Daoy (cell line): ENCODE measurements at regions not wholly inside any gene's neighbourhood (a gene's known extent, or its start where the extent isn't known, plus 50 kb on each side); places are given as distances from the start of the nearest gene placed in this dataset.
"Not testable (repeated sequence)": the region's sequence is repeated elsewhere in the genome, so short reads cannot be mapped to it uniquely, and the experiment has no call there.

Experiments
- DNase-seq: peaks from one replicate; pipeline ENCODE4 v3.0.0-alpha.2; 2015; ENCODE audit warnings: low read depth

DNA sequence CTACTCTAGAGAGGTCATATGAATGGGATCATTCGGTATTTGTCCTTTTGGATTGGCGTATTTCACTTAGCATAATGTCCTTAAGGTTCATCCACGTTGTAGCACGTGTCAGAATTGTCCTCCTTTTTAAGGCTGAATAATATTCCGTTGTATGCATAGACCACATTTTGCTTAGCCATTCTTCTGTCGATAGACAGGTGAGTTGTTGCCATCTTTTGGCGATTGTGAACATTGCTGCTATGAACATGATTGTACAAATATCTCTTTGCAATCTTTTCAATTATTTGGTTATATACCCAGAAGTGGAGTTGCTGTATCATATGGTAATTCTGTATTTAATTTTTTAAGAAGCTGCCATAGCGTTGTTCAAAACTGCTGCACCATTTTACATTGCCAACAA, 52.4 kb upstream of the GOLGA8J start:
- DNase-seq: no peak

DNA sequence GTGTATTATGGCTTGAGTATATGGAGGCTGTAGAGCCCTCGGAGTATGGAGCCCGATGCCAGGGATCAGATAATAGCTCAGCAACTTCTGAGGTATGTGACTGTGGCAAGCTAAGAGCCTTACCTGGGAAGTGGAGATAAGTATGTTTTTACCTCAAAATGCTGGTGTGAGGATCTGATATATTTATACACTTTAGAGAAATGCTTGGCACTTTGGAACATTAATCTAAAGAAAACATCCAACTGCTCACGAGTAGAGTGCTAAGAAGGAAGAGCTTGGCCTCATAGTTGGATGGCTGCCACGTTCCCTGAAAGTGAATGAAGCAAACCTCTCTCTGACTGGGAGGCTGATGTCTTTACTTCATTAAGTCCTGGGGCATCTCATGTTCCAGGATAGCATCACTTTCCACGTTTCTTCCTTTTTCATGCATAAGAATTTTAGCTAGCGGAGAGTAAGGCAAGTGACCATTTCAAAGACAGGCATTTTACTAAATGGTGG, 58.9 kb upstream of the GOLGA8J start:
- peak; percentile 25 for DNase-seq

DNA sequence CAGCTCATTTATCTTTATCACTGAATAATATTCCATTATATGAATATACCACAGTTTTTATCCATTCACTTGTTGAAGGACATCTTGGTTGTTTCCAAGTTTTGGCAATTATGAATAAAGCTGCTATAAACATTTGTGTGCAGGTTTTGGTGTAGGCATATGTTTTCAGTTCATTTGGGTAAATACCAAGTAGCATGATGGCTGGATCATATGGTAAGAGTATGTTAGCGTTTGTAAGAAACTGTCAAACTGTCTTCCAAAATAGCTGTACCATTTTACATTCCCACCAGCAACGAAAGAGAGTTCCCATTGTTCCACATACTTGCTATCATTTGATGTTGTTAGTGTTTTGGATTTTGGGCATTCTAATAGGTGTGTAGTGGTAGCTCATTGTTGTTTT, 72.0 kb upstream of the GOLGA8J start:
- no peak for DNase-seq

DNA sequence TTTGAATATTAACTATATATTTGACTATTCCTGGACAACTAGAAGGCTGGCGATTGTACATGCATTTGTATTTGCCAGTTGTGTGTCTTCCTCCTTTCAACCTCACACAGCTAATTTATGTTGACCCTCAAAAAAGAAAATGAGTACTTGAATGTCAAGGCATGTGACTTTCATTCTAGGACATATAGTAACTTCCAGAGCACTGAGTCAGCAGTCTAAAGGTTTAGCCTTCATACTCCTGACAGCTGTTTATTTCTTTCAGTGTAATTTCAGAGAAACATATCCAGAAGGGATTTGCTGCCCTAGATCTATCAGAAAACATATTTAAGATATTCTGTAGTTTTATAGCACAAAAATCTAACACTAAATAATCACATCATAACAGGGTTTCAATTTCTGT, 74.6 kb upstream of the GOLGA8J start:
- DNase-seq: no peak

DNA sequence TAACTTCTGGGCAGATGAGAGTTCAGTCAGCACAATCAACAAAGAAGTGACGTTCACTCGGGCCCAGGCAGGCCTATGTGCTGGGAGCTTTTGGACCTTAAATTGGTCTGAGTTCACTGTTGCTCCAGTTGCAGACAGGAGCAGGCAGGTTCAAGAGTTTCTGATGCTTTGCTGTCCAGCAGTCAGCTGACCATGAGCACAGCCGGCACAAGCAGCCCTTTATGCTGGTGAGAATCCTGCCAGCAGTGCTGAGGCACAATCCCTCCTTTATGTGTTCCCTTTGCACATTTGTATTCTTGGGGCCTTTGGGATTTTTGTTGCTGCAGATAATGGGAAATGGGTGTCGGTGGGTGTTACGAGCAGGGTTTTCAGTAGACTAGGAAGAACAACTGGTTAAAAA, 81.2 kb upstream of the GOLGA8J start:
- DNase-seq: no peak

DNA sequence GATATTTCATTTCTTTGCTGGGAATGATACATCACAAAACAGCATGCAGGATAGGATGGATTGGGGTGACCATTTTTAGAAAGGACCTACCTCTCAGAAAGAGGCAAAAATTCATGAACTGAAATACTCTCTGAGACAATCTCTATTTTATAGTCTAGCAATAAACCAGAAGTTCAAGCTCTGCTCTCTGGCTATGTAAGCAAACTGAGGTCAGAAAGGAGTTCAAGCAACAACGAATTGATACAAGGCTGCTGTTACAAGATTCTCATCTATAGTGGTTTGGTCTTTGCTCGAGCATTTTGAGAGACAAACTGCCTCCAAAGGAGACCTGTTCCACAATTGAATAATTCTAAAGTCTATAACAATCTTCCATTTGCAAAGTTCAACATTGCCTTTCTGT, 84.7 kb upstream of the GOLGA8J start:
- DNase-seq: no peak

DNA sequence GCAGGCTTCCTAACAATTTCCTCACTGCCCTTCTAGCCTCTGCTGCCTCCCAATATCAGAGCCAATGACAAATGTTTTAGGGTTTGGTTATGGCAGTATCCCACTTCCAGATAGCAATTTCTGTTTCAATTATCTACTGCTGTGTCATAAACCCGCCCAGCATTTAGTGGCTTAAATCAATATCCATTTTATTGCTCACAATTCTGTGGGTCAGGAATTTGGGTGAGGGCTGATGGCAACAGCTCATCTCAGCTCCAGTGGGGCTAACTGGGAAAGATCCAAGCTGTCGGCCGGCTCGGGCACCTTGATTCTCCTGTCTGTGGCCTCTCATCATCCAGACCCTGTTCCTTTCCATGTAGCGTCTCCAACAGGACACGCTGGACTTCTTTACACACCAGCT, 85.3 kb upstream of the GOLGA8J start:
- DNase-seq: no peak

DNA sequence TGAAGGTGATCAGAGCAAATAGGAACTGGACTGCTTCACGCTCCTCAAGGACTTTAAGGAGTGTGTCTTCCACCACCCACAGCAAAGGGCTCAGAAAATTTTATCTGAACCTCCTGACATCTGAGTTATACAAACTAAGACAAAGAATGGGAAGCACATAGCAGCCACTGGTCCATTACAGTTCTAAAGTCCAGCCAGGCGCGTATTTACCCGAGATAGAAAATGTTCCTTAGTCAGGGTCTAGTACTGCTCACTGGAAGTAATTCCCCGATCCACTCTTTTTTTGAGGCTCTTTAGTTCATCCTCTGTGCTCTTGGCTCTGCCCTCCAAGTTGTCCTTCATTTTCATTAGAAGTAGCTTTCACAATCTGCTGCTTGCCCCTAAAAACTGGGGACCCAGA, 88.5 kb upstream of the GOLGA8J start:
- no peak for DNase-seq

DNA sequence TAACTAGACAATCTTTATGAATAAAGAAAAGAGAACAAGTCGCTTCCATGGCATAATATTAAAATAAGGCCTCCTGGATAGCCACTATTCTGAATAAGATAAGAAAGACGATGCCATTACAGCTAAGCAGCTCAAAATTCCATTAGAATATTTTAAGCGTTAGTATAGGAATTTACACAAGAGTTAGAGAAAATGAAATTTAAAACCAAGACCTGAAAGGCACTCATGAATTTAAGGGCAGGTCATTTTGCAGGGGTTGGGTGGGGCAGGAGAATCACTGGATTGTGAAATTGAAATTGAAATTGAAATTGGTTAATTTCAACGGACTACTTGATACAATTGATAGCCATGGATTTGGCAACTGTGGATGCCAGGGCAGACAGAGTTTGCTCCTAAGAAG, 91.8 kb upstream of the GOLGA8J start:
- no peak for DNase-seq

DNA sequence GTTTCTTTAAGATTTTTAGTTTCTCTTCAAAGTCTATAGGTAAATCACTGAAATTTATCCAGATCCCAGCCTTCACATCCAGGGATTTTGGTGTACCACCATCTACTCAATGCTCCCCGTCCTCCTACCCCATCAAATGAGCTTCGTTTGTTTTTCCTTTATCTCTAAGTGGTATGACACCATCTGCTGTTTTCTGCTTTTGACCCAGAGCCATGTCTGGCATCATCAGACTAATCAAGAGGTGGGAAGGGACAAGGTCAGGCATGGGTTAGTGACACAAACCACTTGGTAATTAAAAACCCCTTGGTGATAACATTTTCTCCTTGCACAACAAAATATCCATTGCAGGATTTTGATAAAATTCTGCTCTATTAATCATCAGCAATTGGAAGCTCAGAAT, 92.7 kb upstream of the GOLGA8J start:
- DNase-seq: no peak

DNA sequence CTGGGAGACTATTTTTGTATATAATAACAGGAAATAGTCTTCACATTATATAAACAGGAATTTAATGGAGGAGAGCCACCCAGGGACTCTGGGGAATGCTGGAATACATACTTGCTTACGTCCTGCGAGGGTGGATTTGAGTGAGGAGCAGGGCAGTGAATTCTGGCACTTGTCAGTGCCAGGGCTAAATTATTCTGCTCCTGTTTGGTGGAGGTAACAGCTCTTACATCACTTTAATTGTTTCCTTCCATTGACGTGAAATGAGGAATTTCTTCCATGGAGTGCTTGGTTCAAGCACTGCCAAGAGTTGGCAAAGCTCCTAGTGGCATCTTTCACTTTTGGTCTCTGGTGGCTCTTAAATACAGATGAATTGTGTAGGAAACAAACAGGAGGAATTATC, 94.1 kb upstream of the GOLGA8J start:
- DNase-seq: no peak

DNA sequence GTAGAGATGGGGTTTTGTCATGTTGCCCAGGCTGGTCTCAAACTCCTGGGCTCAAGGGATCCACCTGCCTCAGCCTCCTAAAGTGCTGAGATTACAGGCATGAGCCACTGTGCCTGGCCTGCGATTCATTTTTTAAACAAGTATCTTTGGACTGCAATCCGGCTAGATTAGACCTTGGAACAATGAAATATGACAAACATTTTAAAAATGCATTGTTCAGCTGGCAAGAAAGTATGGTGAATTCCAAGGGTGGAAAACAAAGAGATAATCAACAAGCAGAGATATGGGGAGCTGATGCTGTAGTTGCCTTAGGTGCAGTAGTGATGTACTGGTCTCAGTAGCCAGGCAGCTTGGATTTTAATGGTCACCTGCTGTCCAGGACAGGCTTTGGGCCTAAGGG, 95.8 kb upstream of the GOLGA8J start:
- no peak for DNase-seq

DNA sequence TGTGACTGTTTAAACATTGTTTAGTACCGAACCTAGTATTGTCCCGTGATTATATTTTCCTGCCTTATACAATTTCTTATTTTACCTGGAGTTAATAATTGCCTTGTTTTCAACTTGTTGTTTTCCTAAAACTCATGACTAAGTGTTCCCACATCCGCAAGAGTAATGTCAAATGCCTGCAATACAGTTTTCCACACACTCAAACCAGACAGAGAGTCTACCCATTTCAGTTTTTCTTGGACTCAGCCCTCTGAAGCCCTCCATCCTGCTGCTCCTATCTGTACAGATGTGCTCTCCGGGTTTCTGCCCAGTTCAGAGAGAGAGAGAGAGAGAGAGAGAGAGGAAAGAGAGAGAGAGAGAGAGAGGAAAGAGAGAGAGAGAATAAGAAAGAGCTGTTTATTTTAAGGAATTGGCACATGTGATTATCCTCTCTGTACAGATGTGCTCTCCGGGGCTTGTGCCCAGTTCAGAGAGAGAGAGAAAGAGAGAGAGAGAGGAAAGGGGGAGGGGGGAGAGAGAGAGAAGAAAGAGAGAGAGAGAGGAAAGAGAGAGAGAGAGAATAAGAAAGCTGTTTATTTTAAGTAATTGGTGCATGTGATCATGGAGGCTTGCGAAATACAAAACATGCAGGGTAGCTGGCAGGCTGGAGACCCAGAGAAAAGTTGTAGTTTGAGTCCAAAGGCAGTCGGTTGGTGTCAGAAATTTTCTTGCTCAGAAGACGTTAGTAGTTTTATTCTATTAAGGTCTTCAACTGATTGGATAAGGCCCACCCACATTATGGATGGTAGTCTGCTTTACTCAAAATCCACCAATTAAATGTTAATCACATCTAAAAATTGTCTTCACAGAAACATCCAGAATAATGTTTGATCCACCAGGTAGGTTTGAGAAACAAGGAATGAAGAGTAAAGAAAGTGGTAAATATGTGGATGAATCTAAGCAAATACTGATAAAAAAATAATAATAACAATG, 104.1 kb upstream of the GOLGA8J start:
- no peak for DNase-seq

DNA sequence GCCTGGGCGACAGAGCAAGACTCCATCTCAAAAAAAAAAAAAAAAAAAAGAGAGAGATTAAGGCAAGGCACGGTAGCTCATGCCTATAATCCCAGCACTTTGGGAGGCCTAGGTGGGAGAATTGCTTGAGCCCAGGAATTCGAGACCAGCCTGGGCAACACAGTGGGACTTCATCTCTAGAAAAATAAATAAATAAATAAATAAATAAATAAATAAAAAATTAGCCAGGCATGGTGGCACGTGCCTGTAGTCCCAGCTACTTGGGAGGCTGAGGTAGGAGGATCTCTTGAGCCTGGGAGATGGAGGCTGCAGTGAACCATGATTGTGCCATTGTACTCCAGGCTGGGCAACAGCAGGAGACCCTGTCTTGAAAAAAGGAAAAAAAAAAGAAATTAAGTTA, 108.7 kb upstream of the GOLGA8J start:
- DNase-seq: not testable (repeated sequence)

DNA sequence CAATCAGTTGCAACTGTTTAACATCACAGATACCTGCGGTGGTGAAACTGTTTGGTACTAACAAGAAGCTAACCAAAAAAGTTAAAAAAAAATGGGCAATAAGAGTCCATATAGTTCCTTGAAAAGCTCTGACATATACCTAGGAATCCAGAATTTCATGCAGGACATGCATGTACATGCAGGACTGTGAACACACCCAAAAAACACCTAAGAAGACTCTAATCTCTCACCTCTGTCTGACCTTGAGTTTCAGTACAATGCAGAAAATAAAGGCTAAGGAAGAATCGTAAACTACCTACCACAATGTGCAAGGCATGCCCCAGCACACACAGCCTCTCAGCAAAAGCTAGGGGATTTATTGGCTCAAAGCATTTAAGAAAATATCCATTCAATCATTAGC, 110.7 kb upstream of the GOLGA8J start:
- DNase-seq: no peak

DNA sequence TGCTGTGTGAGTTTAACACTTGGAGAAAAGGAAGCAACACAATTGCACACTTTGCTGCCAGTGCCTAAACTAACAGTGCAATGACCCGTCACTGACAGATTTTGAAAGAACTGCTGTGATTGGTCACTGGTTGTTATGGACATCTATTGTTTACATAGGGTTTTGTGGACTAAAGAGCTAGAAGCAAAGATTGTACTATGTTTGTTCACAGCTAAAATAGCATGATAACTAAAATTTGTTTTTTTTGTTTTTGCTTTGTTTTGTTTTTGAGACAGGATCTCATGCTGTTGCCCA, 112.4 kb upstream of the GOLGA8J start:
- no peak for DNase-seq

DNA sequence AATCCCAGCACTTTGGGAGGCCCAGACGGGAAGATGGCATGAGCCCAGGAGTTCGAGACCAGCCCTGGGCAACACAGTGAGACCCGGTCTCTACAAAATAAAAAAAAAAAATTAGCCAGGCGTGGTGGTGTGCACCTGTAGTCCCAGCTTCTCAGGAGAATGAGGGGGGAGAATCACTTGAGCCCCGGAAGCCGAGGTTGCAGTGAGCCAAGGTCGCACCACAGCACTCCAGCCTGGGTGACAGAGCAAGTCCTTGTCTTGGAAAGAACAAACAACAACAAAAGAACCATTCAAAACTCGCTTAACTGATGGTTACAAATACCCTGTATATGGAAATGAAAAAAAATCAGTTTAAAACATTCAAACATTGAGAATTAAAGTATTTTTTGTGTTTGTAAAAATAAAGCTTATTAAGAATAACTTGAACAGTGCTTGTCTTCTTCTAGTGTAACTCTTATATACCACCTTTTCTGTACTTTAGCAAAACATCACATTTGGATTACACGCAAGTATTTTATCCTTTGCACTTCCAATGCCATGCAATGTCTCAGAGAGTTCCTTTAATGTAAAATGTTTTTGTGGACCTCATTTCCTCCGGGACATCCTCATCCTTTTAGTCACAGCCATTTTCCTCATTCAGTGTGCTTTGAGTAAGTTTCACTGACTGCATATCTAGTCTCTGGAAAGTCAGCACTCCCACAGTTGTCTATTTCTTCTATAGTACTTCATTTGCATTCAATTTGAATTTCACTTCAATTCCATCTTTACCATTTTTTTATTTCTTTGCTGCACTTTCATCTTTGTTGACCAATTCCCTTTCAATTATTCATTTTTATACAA, 113.0 kb upstream of the GOLGA8J start:
- DNase-seq: no peak

DNA sequence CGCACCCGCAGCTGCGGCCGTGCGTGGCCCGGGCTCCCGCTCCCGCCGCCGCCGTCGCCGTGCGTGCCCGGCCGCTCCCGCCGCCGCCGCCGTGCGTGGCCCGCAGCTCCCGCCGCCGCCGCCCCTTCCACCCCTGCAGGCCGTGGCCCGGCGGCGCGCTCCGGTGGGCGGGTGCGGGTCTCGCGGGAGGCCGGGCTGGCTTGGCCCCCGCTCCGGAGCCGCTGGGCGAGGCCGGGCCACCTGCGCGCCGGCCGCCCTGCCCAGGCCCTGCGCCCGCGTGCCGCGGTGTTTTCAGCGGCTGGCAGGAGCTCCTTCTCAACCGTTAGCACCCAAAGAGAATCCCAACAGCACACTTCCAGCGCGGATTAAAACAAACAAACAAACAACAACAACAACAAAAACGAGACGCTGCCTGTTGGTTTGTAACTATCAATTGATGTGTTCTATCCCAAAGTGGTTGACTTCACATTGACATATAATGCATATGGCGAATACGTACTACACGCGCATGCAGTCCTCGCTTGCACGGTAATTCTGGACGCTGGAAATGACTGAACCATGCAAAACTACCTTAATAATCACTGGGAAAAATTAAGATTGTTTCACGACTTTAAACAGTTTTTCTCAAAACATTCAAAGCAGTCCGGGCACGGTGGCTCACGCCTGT, 113.7 kb upstream of the GOLGA8J start:
- DNase-seq: no peak

DNA sequence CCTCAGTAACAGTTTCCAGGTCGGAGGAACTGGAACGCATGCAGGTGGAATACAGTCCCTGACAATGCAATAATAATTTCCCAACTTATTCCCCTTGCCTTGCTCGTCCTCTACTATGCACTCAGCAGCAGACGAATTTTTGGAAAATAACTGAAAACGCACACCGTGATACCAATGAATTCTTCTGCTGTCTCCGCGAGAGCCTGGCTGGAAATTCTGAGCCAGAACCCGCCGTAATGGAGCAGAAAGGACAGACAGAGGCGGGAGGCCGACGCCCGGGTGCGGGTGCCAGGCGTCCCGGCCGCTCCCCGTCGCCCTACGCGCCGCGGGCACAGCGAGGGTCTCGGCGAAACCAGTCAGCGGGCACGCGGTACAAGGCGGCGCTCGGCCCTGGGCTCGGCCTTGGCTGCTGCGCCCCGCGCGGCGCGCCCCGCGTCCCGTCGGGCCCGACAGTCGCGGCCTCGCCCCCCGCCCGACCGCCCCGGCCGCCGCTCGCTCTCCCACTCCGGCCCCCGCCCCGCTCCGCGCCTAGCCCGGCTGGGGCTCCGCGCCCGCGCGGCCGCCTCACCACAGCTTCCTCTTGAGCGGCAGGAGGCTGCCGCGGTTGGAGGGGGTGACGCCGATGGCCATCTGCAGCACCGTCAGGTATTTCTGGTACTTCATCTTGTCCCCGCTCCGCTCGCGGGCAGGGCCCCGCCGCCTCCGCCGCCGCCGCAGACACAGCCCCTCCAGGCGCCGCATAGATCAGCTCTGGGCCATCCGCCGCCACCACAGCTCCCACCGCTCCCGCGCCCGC, 114.5 kb upstream of the GOLGA8J start:
- peak; percentile 45 for DNase-seq

DNA sequence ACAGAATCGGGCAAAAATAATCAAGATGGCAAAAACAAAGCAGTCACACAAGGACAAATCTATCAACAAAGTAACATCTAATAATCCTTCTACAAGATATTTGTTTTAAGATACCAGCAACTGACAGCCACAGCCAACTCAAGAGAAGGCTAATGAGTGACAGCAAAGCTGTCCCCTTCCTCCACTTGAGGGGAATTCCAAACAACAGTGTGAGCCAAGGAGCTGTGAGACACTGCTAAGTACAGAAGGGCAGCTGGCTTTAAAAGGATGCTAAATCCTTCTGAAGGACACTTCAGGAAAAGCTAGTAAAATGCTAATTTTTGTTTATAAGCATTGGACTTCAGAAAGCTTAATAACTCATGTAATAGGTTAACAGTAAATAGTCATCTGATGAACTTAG, 120.3 kb upstream of the GOLGA8J start:
- DNase-seq: no peak

DNA sequence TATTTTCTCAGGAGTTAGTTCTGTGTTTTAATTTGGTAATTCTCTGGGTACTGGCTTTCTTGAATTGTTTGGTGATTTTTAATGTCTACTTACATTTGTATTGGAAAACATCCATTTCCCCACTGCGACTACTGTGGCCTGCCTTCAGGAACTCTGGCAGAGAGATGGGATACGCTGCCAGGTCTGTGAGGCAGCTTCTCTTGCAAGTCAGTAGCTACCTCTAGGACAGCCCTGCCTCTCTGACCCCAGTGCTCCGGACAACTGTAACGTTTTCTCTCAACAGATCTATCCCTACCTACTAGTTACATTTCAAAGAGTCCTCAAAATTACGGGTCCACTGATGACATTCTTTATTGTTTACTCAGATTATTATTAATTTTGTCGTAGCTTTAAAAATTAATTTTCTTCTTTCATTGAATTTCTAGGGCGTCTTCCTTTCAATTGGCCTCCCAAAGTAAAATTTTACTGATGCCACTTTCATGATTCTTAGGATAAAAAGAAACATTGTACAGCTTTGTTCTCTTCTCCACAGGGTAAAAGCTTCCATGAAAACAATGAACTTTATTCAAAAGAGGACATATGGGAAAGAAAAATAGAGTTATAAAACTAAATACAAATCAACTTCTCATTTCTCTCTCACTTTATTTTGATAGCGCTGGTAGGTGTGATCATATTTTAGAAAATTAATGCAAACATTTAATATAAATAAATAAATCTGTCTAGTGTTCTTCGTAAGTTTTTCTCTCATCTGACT, 123.2 kb upstream of the GOLGA8J start:
- DNase-seq: no peak
